ENCODE measurements at regions not wholly inside any gene's neighbourhood (a gene's known extent, or its start where the extent isn't known, plus 50 kb on each side); places are given as distances from the start of the nearest gene placed in this dataset.

GRCh38 chr5:21184581-21184980, 1196.6 kb upstream of the CDH18 start:
- no peak for TF ChIP-seq CTCF (IDR thresholded peaks at IDR 0.05)
- no peak for TF ChIP-seq POLR2A (IDR thresholded peaks at IDR 0.05)
- no peak for TF ChIP-seq EP300 (IDR thresholded peaks at IDR 0.05)
- TF ChIP-seq POLR2AphosphoS5 (IDR thresholded peaks at IDR 0.05), result no peak
